GM18519 (cell line): ENCODE measurements at regions not wholly inside any gene's neighbourhood (a gene's known extent, or its start where the extent isn't known, plus 50 kb on each side); places are given as distances from the start of the nearest gene placed in this dataset.
"Not testable (repeated sequence)": the region's sequence is repeated elsewhere in the genome, so short reads cannot be mapped to it uniquely, and the experiment has no call there.

Experiments used
- ATAC-seq: cut with Tn5 transposase; IDR thresholded peaks from one replicate; pipeline ENCODE4 v1.9.1; 2021; ENCODE audit warnings: mild to moderate bottlenecking, moderate library complexity; ENCODE audit not compliant: unreplicated experiment, low FRiP score

DNA sequence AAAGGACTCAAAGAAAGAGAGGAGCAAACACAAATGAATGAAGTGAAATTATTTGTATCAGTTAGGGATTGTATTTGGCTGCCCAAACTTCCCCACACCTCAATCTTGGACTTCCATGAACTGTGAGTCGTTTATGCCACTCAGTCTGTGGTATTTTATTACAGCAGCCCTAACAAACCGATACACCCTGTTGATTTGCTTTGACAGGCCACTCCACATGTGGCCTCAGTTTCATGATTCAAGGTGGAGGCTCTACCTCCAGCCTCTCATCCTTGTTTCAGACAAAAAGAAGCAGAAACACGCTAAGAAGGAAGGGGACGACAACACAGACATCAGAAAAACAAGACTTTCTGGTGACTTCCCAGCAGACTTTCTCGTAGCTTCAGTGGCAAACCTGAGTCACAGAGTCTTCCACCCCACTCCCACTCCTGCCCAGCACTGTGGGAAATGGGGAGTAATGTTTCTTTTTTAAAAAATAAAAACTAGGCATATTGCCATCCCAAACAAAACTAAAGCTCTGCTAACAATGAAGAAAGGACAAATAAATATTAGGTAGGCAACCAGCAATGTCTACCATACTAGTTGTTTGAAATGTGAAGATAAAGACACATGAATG is 52.2 kb upstream of the ABCA1 start:
- no peak for ATAC-seq

GRCh38 chr9:104981543-104982129 is 53.7 kb upstream of the ABCA1 start:
- no peak for ATAC-seq

DNA sequence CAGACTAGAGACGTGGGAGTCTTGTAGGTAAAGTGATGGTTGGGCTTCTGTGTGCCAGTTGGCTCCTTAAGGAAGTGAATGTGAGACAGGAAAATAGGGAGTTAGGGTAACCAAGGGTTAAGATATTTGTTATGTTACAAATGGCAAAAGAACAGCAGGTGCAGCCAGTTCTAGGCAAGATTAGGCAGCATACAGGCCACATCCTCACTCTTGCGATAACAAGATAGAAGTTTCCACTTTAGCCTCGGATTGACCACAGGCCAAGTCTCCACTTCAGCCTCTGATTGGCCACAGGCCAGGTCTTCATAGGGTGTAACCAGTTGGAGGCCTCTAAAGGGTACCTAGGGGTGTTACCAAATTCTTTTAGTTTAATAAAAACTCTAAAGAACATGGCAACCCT is 54.6 kb upstream of the ABCA1 start:
- ATAC-seq, result no peak

DNA sequence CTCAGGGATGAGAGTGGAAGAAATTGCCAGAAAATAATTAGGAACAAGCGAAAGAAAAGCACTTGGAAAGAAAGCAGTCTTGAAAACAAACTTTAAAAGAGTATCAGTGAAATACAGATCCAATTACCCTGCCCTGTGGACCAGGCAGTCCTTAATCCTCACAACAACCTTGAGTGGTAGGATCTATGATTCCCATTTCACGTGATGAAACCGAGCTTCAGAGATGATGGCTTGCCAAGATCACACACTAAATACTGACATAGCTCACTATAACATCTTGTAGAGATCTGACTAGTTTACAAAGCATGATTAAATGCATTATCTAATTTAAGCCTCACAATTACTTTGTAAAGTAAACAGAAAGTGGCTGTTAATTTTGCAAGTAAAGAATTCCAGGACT is 55.5 kb upstream of the ABCA1 start:
- ATAC-seq, result no peak

- ATAC-seq, result no peak
Observed at GRCh38 chr9:104984121-104984520, 56.2 kb upstream of the ABCA1 start.

DNA sequence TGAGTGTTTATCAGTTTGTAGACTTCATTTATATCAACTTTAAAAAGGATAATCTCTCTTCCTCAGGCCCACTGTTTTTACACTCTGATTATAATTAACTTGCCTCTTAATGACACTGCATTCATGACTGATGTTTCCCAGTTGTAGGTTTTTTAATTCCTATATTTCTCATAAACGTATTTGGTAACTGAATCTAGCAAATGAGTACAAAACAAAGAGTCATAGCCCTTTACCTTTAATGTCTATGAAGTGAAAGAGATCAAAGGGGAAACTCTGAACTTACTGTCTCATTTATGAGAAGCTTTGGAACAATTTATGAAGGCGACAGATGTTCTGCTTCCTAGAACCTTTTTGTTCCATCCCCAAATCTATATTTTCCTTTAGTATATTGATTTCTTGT is 56.6 kb upstream of the ABCA1 start:
- ATAC-seq, result no peak

DNA sequence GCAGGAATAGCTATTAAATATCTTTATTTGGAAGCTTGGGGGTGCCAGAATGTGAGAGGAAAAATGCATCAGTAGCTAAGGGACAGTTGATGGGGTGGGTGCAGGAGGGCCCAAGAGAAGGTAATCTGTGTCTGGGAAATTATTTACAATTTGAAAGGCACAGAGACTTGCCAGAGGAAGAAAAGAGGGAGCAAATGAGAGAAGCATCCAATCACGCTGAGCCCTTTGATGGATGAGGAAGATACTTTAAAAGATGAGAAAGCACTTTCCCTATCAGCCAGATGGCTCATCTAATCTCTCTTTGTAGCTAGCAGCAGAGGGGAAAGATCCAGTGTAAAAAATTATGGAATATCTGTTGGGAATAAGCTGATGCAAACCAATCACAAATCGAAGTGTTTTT is 57.0 kb upstream of the ABCA1 start:
- ATAC-seq, result no peak

DNA sequence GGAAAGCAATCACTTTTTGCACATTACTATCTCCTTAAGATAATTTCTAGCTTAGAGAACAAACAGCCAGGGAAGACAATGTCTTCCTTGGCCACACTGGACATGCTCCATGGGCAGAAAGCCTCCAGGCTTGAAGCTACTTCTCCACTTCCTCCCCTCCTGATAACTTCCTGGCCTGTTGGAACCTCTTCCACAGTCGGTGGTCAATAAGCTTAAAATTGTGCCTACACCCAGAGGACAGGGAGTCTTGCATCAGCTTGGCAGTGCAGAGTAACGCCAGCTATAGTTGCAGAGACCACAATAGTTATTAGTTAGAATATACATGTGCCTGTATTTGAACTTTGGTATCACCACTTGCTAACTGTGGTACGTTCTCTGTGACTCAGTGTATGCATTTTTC is 58.1 kb upstream of the ABCA1 start:
- no peak for ATAC-seq

DNA sequence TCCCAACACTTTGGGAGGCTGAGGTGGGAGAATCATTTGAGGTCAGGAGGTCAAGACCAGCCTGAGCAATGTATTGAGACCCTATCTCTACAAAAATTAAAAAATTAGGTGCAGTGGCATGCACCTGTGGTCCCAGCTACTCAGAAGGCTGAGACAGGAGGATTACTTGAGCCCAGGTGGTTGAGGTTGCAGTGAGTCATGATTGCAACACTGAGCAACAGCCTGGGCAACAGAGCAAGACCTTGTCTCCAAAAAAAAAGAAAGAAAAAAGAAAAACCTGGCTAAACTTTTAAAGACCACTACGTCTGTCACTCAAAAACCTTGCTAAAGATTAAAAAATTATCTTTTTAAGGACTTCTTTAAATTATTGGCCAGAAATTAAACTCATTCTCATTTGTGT is 59.8 kb upstream of the ABCA1 start:
- ATAC-seq, result no peak

DNA sequence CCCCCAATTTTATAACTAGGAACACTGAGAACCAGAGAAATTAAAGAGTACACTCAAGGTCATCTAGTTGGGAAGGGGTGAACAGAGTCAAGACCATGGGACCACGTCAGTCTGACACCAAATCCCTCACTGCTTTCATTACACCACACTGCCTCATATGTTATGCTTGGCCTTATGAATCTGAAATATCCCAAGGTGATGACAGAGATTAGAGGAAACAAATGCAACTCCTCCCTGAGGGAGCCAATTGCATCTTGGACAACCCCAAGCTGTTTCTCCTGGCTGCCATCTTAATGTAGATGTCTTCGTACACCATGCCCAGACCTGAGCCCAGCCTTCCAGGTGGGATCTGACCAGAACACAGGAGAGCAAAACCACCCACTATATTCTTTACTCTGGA is 60.6 kb upstream of the ABCA1 start:
- no peak for ATAC-seq

DNA sequence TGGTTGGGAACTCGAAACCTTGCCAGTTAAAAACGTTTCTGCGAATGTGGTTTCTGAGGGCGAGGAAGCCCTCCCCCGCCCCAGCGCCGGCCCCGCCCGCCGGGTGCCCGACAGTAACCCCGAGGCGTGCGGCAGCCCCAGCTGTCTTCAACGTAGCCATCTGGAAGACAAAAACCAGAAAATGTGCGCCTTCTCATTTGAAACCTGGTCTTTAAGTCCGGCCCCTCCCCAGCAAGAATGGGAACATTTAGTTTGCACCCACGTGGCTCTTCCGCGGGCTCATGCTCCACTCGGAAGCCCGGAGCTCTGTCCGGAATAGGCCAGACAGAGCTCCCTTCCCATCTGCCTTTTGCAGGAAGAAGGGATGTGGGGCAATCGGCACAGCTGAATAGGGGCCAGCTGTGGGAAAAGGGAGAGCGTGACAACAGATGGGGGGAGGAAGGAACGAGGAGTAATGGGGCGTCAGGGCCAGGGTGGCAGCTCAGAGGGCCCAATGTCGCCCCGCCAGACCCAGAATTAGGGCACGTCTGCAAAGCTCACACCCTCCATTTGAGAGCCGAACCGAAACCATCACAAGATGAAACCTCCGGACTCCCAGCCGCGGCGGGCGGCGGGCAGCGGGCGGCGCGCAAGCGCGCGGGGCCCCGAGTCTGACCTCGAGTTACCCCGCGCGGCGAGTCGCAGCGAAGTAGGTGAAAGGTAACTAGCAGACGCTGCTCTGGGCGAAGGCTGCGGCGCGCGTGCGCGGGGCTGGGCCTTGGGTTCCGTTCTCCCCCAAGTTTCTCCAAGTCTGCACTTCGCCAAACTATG is 63.4 kb upstream of the ABCA1 start:
- peak; percentile 74 for ATAC-seq

GRCh38 chr9:104992659-104993058 is 64.7 kb upstream of the ABCA1 start:
- ATAC-seq, result no peak

GRCh38 chr9:104993291-104993963 is 65.5 kb upstream of the ABCA1 start:
- ATAC-seq, result no peak

- no peak for ATAC-seq
Observed at GRCh38 chr9:104997536-104997935, 69.6 kb upstream of the ABCA1 start.

DNA sequence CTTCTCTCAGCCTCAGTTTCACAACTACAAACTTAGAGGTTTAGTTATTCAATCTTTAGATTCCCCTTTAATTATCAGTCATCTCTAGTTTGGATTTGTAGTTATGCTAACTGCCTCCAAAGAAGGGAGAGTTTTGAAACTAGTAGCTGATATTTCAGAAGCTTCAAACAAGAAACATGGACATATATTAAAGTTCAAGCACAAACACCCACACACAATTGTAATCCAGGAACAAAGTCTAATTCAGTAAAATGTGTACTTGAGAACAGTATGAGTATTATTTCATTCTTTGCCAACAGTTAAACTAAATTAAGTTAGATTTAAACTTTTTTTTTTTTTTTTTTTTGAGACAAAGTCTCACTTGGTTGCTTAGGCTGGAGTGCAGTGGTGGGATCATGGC is 71.2 kb upstream of the ABCA1 start:
- ATAC-seq, result no peak

GRCh38 chr9:105000529-105000928 is 72.6 kb upstream of the ABCA1 start:
- not testable (repeated sequence) for ATAC-seq

DNA sequence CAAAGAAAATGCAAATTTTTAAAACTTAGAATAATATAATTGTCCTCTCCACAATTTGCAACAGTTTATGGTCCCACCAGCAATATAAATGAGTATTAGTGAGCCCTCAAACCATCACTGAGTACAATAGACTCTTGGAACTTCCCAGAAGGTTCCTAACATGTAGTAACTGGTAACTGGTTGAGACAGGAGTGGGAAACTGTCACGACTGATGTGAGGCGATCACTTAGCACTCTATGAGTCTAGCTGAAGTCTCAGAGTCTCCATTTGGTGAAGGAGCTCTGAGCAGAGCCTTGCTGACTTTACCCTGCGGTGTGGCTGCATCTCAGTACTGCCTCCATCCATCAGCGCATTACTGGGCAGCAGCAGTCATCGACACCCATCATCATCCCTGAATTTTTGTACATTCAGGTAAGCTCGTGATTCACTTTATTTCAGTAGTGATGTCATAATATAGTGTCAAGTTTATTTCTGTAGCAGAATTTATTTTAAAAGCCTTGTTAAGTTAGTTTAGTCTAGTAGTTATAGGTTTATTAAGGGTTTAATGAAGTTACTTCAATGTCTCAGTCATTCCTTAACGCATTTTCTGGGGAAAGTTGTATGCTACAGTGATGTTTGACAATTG is 76.6 kb upstream of the ABCA1 start:
- no peak for ATAC-seq

GRCh38 chr9:105005186-105005585 is 77.2 kb upstream of the ABCA1 start:
- ATAC-seq, result no peak

DNA sequence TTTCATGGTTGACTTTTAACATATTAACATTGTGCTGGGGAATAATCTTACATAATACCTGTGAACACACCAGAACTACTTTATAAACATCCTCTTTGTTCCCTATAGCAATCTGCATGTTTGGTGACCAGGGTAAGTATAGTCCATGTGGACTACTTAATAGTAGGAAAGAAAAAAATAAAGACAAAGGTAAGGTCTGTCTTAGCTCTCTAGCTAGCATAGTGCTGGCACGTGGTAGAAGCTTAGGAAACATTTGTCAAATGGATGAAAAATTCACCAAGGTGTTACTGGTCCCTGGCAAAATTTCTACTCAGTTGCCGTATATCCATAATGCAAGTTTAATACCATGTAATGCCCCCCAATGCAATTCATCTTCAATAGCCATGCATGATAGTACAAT is 78.6 kb upstream of the ABCA1 start:
- no peak for ATAC-seq

DNA sequence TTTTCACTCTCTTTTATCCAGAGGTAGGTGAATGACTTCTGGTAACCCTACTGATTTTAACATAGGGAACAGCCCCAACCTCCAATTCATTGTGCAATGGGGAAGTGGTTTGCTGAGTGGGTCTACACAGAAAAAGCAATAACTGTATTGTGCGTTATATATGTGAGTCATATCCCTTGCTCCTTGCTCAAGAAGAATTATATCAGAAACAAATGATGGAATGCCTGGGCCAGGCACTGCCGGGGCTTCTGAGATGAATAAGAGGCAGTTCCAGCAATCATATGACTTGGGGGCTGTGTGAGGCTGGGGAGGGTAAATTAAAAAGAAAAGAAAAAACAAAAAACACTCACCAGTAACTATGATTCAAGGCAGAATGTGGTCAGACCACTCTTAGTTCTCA is 79.2 kb upstream of the ABCA1 start:
- ATAC-seq, result no peak

- not testable (repeated sequence) for ATAC-seq
Observed at GRCh38 chr9:105010089-105010488, 82.1 kb upstream of the ABCA1 start.
